Body of pancreas (tissue), 4 donors: ENCODE measurements at regions not wholly inside any gene's neighbourhood (a gene's known extent, or its start where the extent isn't known, plus 50 kb on each side); places are given as distances from the start of the nearest gene placed in this dataset.

Experiments used
- POLR2A ChIP-seq, 3 donors: fragments of 450-650 bp; IDR thresholded peaks; one replicate each; pipeline ENCODE4 v1.6.1; 2016; ENCODE audit warnings: antibody characterized with exemption in 3 of 3, mild to moderate bottlenecking in 2 of 3
- TF ChIP-seq, protein P1 (sequence below), 7 experiments: fragments of 450-650 bp in 4 of 7; fragments of 200-600 bp in 3 of 7; sonication (generic) in 3 of 7; IDR thresholded peaks; one replicate each; pipeline ENCODE4 v1.5.1; 2016 to 2019; ENCODE audit warnings: antibody characterized with exemption in 7 of 7

DNA sequence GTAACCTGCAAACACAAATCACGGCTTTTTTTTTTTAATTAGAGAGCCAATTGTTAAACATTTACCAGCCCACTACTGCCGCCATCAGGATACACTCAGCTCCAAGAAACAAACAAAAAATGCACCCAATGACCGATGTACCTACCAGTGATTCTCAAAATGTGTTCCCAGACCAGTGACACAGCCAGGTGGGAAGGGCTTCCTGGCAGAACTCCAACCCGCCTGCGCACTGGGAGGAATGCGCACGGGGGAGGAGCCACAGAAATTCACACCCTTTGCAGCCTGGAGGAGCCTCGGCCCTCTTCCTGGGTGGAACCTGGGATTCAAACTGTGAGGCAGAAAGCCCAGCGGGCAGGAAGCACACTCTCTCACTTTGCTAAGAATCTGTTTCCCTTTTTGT is 255.9 kb downstream of the TBC1D4 start:
- TF ChIP-seq POLR2A (IDR thresholded peaks at IDR 0.05), result no peak
- TF ChIP-seq, protein P1, sequence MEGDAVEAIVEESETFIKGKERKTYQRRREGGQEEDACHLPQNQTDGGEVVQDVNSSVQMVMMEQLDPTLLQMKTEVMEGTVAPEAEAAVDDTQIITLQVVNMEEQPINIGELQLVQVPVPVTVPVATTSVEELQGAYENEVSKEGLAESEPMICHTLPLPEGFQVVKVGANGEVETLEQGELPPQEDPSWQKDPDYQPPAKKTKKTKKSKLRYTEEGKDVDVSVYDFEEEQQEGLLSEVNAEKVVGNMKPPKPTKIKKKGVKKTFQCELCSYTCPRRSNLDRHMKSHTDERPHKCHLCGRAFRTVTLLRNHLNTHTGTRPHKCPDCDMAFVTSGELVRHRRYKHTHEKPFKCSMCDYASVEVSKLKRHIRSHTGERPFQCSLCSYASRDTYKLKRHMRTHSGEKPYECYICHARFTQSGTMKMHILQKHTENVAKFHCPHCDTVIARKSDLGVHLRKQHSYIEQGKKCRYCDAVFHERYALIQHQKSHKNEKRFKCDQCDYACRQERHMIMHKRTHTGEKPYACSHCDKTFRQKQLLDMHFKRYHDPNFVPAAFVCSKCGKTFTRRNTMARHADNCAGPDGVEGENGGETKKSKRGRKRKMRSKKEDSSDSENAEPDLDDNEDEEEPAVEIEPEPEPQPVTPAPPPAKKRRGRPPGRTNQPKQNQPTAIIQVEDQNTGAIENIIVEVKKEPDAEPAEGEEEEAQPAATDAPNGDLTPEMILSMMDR (IDR thresholded peaks at IDR 0.05), result no peak
